ENCODE measurements at regions not wholly inside any gene's neighbourhood (a gene's known extent, or its start where the extent isn't known, plus 50 kb on each side); places are given as distances from the start of the nearest gene placed in this dataset.

DNA sequence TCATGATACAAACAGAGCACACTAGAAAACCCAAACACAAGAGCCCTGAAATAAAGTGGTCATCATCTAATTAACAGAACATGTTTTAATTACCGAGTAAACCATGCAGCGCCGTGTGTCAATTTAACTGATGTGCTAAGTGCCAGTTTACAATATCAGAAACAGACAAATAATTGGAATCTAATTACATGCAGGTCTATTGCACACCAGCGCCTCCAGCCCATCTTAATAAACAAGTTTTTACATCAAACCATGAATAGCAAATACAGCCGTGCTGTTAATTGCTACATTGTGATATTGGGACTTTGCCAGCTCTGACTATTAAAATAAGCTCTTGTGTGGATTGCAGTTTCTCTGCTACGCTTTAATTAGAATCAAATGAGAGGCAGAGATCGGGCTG is 510.2 kb upstream of the MDFIC2 start:
- no peak for TF ChIP-seq EP300 (IDR thresholded peaks at IDR 0.05; ENCODE audit: borderline replicate concordance in 1 of 2, low read depth in 1 of 2, low read length in 1 of 2)
- TF ChIP-seq CTCF (IDR thresholded peaks at IDR 0.05), result no peak
- no peak for TF ChIP-seq RXRA (IDR thresholded peaks at IDR 0.05; ENCODE audit: borderline replicate concordance, low read depth)
- no peak for TF ChIP-seq FOXM1 (IDR thresholded peaks at IDR 0.05; ENCODE audit: low read depth)
- no peak for TF ChIP-seq IRF3 (IDR thresholded peaks at IDR 0.05; ENCODE audit: low read depth, low read length)
